ENCODE measurements at regions not wholly inside any gene's neighbourhood (a gene's known extent, or its start where the extent isn't known, plus 50 kb on each side); places are given as distances from the start of the nearest gene placed in this dataset.

GRCh38 chr3:170642882-170643601 is 57.2 kb upstream of the SLC7A14 start:
- TF ChIP-seq EZH2 (IDR thresholded peaks at IDR 0.05) (no peak), POLR2AphosphoS5 (IDR thresholded peaks at IDR 0.05; ENCODE audit: borderline replicate concordance, low read depth, low read length) (no peak)
